HCT116 (cell line): ENCODE measurements at regions not wholly inside any gene's neighbourhood (a gene's known extent, or its start where the extent isn't known, plus 50 kb on each side); places are given as distances from the start of the nearest gene placed in this dataset.

Experiments used
- ATAC-seq: fragments of 200-7000 bp; cut with Tn5 transposase; 2 replicates; pipeline ENCODE4 v1.9.1; 2020; ENCODE audit warnings: mild to moderate bottlenecking, moderate library complexity
- BruUV-seq: library from RNA; stranded (reverse); fragments of 400-500 nt; replicated peaks from 2 replicates; lab custom pipeline; 2021; lab: Mats Ljungman, UMichigan
- CTCF ChIA-PET: fragments of 300-600 bp; sonication (Branson Sonifier 250); formaldehyde crosslinking; loops from one replicate; lab custom pipeline; 2021; ENCODE audit warnings: antibody characterized with exemption; lab: Charles Lee
- POLR2A ChIA-PET: fragments of 300-600, 350-600 bp; sonication (Branson Sonifier 250); formaldehyde crosslinking; loops from one replicate; lab custom pipeline; 2021; ENCODE audit warnings: antibody characterized with exemption; lab: Charles Lee
- RAD21 ChIA-PET, 2 experiments: fragments of 300-600 bp; sonication (Branson Sonifier 250); formaldehyde crosslinking; loops; one replicate each; lab custom pipeline; 2023; ENCODE audit warnings: low total read pairs in 2 of 2; ENCODE audit not compliant: uncharacterized antibody in 2 of 2, unreplicated experiment in 2 of 2, low non-redundant PET in 1 of 2; lab: Charles Lee
- DNase-seq: peaks from one replicate; pipeline ENCODE4 v3.0.0-alpha.2; 2010; ENCODE audit warnings: low read depth, low spot score
- H2AFZ ChIP-seq: fragments of 200-600 bp; shearing (Covaris generic), sonication (generic); 2 replicates; pipeline ENCODE4 v1.6.1; 2017; ENCODE audit warnings: low read depth, mixed run types, mixed read lengths, antibody characterized with exemption, low read length; ENCODE audit not compliant: poor library complexity, severe bottlenecking
- H3K27ac ChIP-seq: 2 replicates; pipeline ENCODE4 v1.5.1; 2012; ENCODE audit warnings: low read depth, low read length
- H3K27me3 ChIP-seq: fragments of 200-600 bp; sonication (generic); 2 replicates; pipeline ENCODE4 v1.6.1; 2016; ENCODE audit warnings: mixed run types, low read length, mixed read lengths; ENCODE audit not compliant: insufficient read depth
- H3K36me3 ChIP-seq, 2 experiments: fragments of 200-500 bp in 1 of 2; fragments of 200-600 bp in 1 of 2; sonication (Bioruptor generic) in 1 of 2; sonication (generic) in 1 of 2; 2 replicates each; pipeline versions ENCODE4 v1.5.1 to v1.6.1; 2014 to 2016; ENCODE audit warnings: low read length in 2 of 2, inconsistent platforms in 1 of 2, mixed read lengths in 1 of 2, mixed run types in 1 of 2; ENCODE audit not compliant: insufficient read depth in 2 of 2, control insufficient read depth in 1 of 2
- H3K4me1 ChIP-seq, 2 experiments: fragments of 200-600 bp in 1 of 2; sonication (generic) in 1 of 2; 2 replicates each; pipeline versions ENCODE4 v1.5.1 to v1.6.1; 2012 to 2017; ENCODE audit warnings: low read length in 2 of 2, inconsistent platforms in 1 of 2, mild to moderate bottlenecking in 1 of 2, mixed read lengths in 1 of 2, mixed run types in 1 of 2, moderate library complexity in 1 of 2; ENCODE audit not compliant: insufficient read depth in 2 of 2, control insufficient read depth in 1 of 2
- H3K4me2 ChIP-seq: fragments of 200-600 bp; sonication (generic); 2 replicates; pipeline ENCODE4 v1.6.1; 2017; ENCODE audit warnings: mixed run types, low read length, mixed read lengths
- H3K4me3 ChIP-seq, 2 experiments: fragments of 200-600 bp in 1 of 2; sonication (generic) in 1 of 2; replicated peaks in 1 of 2; 2 replicates each; pipeline ENCODE4 v1.5.1; 2011 to 2016; ENCODE audit warnings: low read length in 2 of 2, control low read depth in 1 of 2, low read depth in 1 of 2, mild to moderate bottlenecking in 1 of 2, mixed read lengths in 1 of 2, mixed run types in 1 of 2
- H3K79me2 ChIP-seq: fragments of 200-600 bp; sonication (generic); 2 replicates; pipeline ENCODE4 v1.6.1; 2017; ENCODE audit warnings: mild to moderate bottlenecking, mixed run types, low read length, moderate library complexity, mixed read lengths; ENCODE audit not compliant: insufficient read depth
- H3K9ac ChIP-seq: fragments of 200-600 bp; sonication (generic); 2 replicates; pipeline ENCODE4 v1.6.1; 2016; ENCODE audit warnings: low read length, mixed read lengths
- H3K9me2 ChIP-seq: fragments of 200-600 bp; sonication (generic), shearing (Covaris generic); 2 replicates; pipeline ENCODE4 v1.6.1; 2017; ENCODE audit warnings: mixed run types, mild to moderate bottlenecking, moderate library complexity; ENCODE audit not compliant: insufficient read depth
- H3K9me3 ChIP-seq, 2 experiments: fragments of 200-500 bp in 1 of 2; fragments of 200-600 bp in 1 of 2; sonication (Bioruptor generic) in 1 of 2; sonication (generic) in 1 of 2; 2 replicates each; pipeline ENCODE4 v1.6.1; 2014 to 2017; ENCODE audit warnings: low read length in 2 of 2, mixed read lengths in 2 of 2, inconsistent platforms in 1 of 2, low read depth in 1 of 2, mild to moderate bottlenecking in 1 of 2, mixed run types in 1 of 2, moderate library complexity in 1 of 2; ENCODE audit not compliant: control insufficient read depth in 1 of 2, insufficient read depth in 1 of 2
- H4K20me1 ChIP-seq: fragments of 200-600 bp; sonication (generic), shearing (Covaris generic); 2 replicates; pipeline ENCODE4 v1.6.1; 2017; ENCODE audit warnings: mixed run types, mild to moderate bottlenecking, moderate library complexity; ENCODE audit not compliant: insufficient read depth
- ELF1 ChIP-seq: IDR thresholded peaks from 2 replicates; pipeline ENCODE4 v1.6.1; 2012; ENCODE audit warnings: low read depth, borderline replicate concordance
- POLR2AphosphoS5 ChIP-seq: IDR thresholded peaks from 2 replicates; pipeline ENCODE4 v1.6.1; 2011; ENCODE audit warnings: mild to moderate bottlenecking, low read depth, low read length, moderate library complexity
- RAD21 ChIP-seq: IDR thresholded peaks from 2 replicates; pipeline ENCODE4 v1.6.1; 2012; ENCODE audit warnings: low read depth, mild to moderate bottlenecking
- SIN3A ChIP-seq: IDR thresholded peaks from 2 replicates; pipeline ENCODE4 v1.6.1; 2012; ENCODE audit warnings: low read depth
- TCF7L2 ChIP-seq: IDR thresholded peaks from 2 replicates; pipeline ENCODE4 v1.7.0; 2011; ENCODE audit warnings: borderline replicate concordance, inconsistent platforms; ENCODE audit not compliant: insufficient read depth, insufficient read length; ENCODE audit errors: extremely low read depth
- ZBTB33 ChIP-seq: IDR thresholded peaks from 2 replicates; pipeline ENCODE4 v1.6.1; 2011; ENCODE audit warnings: mild to moderate bottlenecking, low read length, moderate library complexity; ENCODE audit not compliant: insufficient replicate concordance; ENCODE audit errors: extremely low read depth
- intact Hi-C: fragments of 100-400 bp; cut with micrococcal nuclease; formaldehyde crosslinking; loops from 2 replicates; pipeline ENCODE4 v1.10.0; 2022
- TF ChIP-seq, protein P1 (sequence below): IDR thresholded peaks from 2 replicates; pipeline ENCODE4 v1.6.1; 2012; ENCODE audit warnings: low read depth

DNA sequence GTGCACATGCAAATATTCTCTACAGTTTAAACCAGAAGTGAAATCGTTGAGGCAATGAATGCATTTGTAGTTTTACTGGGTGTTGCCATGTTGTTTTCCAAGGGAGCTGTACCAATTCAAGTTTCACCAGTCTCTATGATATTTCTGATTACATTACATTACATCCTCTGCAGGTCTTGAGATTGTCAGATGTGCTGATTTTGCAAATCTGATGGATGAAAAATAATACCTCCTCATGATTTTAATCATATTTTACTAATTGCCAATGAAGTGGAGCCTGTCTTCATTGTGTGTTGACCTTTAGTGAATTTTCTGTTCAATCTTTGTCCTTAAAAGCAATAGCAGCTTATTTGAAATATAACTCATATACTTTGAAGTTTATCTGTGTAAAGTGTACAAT is 282.4 kb downstream of the NR2F2 start:
- Histone ChIP-seq H3K9me3 (0 out of 4 replicates have a peak, but pooled peaks cover 0 to 4% of the 10 kb centered on the region in 2 experiments), H4K20me1 (no peaks in the 10 kb centered on the region), H3K36me3 (no peaks in the 10 kb centered on the region), H3K9ac (no peak overlapping the region), H3K4me3 (no peak overlapping the region), H3K79me2 (no peaks in the 10 kb centered on the region), H3K4me2 (no peak overlapping the region), H3K27ac (no peak overlapping the region), H2AFZ (no peak overlapping the region), H3K27me3 (peaks cover 27% of the 10 kb centered on the region), H3K4me1 (no peaks in the 10 kb centered on the region), H3K9me2 (no peaks in the 10 kb centered on the region)
- POLR2A ChIA-PET: no interaction called here
- CTCF ChIA-PET: no interaction called here
- no peak for DNase-seq
- RAD21 ChIA-PET: no interaction called here
- BruUV-seq: no TSS peak
- ATAC-seq: no peak
- intact Hi-C loops: no loop called here
- TF ChIP-seq RAD21 (no peak), ELF1 (no peak), POLR2AphosphoS5 (no peak), SIN3A (no peak), ZBTB33 (no peak), TCF7L2 (no peak)
- TF ChIP-seq, protein P1, sequence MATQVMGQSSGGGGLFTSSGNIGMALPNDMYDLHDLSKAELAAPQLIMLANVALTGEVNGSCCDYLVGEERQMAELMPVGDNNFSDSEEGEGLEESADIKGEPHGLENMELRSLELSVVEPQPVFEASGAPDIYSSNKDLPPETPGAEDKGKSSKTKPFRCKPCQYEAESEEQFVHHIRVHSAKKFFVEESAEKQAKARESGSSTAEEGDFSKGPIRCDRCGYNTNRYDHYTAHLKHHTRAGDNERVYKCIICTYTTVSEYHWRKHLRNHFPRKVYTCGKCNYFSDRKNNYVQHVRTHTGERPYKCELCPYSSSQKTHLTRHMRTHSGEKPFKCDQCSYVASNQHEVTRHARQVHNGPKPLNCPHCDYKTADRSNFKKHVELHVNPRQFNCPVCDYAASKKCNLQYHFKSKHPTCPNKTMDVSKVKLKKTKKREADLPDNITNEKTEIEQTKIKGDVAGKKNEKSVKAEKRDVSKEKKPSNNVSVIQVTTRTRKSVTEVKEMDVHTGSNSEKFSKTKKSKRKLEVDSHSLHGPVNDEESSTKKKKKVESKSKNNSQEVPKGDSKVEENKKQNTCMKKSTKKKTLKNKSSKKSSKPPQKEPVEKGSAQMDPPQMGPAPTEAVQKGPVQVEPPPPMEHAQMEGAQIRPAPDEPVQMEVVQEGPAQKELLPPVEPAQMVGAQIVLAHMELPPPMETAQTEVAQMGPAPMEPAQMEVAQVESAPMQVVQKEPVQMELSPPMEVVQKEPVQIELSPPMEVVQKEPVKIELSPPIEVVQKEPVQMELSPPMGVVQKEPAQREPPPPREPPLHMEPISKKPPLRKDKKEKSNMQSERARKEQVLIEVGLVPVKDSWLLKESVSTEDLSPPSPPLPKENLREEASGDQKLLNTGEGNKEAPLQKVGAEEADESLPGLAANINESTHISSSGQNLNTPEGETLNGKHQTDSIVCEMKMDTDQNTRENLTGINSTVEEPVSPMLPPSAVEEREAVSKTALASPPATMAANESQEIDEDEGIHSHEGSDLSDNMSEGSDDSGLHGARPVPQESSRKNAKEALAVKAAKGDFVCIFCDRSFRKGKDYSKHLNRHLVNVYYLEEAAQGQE: no peak
